Activated CD4-positive, alpha-beta T cell treated with anti-CD3 and anti-CD28 coated beads, Interleukin-2, amount 10 ng/mL, durations not matched to agents 24 days and 14 days (primary cell): ENCODE measurements at regions not wholly inside any gene's neighbourhood (a gene's known extent, or its start where the extent isn't known, plus 50 kb on each side); places are given as distances from the start of the nearest gene placed in this dataset.
A peak's percentile ranks its signal among the peaks of the same experiment; 100 is the strongest.

ENCODE experiments used
- DNase-seq: peaks from one replicate; pipeline ENCODE4 v3.0.0; 2022
- H3K27ac Mint-ChIP-seq: one replicate; pipeline ENCODE4 v1.8.0; 2022; ENCODE audit warnings: mild to moderate bottlenecking, mixed read lengths
- H3K27me3 Mint-ChIP-seq: one replicate; pipeline ENCODE4 v1.8.0; 2022; ENCODE audit warnings: mixed read lengths
- H3K36me3 Mint-ChIP-seq: one replicate; pipeline ENCODE4 v1.8.0; 2022; ENCODE audit warnings: low read depth, mild to moderate bottlenecking, mixed read lengths
- H3K4me1 Mint-ChIP-seq: one replicate; pipeline ENCODE4 v1.8.0; 2021; ENCODE audit warnings: mixed read lengths
- H3K4me3 Mint-ChIP-seq: one replicate; pipeline ENCODE4 v1.8.0; 2022; ENCODE audit warnings: mild to moderate bottlenecking, moderate library complexity, mixed read lengths
- H3K9me3 Mint-ChIP-seq: one replicate; pipeline ENCODE4 v1.8.0; 2021; ENCODE audit warnings: mixed read lengths
- intact Hi-C: fragments of 100-400 bp; cut with micrococcal nuclease; formaldehyde crosslinking; loops from one replicate; pipeline ENCODE4 v1.15.1; 2023

- Mint-ChIP-seq H3K4me3 (no peak overlapping the region), H3K36me3 (no peaks in the 10 kb centered on the region), H3K27ac (no peak overlapping the region), H3K4me1 (no peaks in the 10 kb centered on the region), H3K27me3 (no peaks in the 10 kb centered on the region), H3K9me3 (no peaks in the 10 kb centered on the region)
- DNase-seq: no peak
- intact Hi-C loops: no loop called here
Measured at GRCh38 chr7:46229409-46229808, 308.3 kb upstream of the IGFBP3 start.

- Mint-ChIP-seq H3K27me3 (no peaks in the 10 kb centered on the region), H3K9me3 (peaks cover 9% of the 10 kb centered on the region), H3K4me3 (no peak overlapping the region), H3K4me1 (no peaks in the 10 kb centered on the region), H3K36me3 (no peaks in the 10 kb centered on the region), H3K27ac (no peak overlapping the region)
- no peak for DNase-seq
- intact Hi-C loops: no loop called here
Measured at GRCh38 chr7:46226860-46227259, 305.8 kb upstream of the IGFBP3 start.

- intact Hi-C loops: no loop called here
- Mint-ChIP-seq H3K27ac (no peak overlapping the region), H3K4me1 (no peaks in the 10 kb centered on the region), H3K27me3 (no peaks in the 10 kb centered on the region), H3K4me3 (no peak overlapping the region), H3K9me3 (peaks cover 9% of the 10 kb centered on the region), H3K36me3 (no peaks in the 10 kb centered on the region)
- no peak for DNase-seq
Measured at GRCh38 chr7:46224363-46224762, 303.3 kb upstream of the IGFBP3 start.

GRCh38 chr7:46220066-46220630 lies 299.1 kb upstream of the IGFBP3 start:
- intact Hi-C loops: no loop called here
- Mint-ChIP-seq H3K27ac (no peak overlapping the region), H3K9me3 (peaks cover 9% of the 10 kb centered on the region), H3K4me1 (no peaks in the 10 kb centered on the region), H3K4me3 (no peak overlapping the region), H3K27me3 (no peaks in the 10 kb centered on the region), H3K36me3 (no peaks in the 10 kb centered on the region)
- peak; percentile 20 for DNase-seq

- no peak for DNase-seq
- no peaks in the 10 kb centered on the region for H3K4me1 Mint-ChIP-seq
- no peaks in the 10 kb centered on the region for H3K27me3 Mint-ChIP-seq
- H3K4me3 Mint-ChIP-seq: no peak overlapping the region
- intact Hi-C loops: no loop called here
- no peak overlapping the region for H3K27ac Mint-ChIP-seq
- H3K36me3 Mint-ChIP-seq: no peaks in the 10 kb centered on the region
- H3K9me3 Mint-ChIP-seq: peaks cover 9% of the 10 kb centered on the region
Measured at GRCh38 chr7:46218461-46219200, 297.6 kb upstream of the IGFBP3 start.

- intact Hi-C loops: no loop called here
- H3K36me3 Mint-ChIP-seq: no peaks in the 10 kb centered on the region
- no peak overlapping the region for H3K27ac Mint-ChIP-seq
- H3K27me3 Mint-ChIP-seq: no peaks in the 10 kb centered on the region
- H3K4me1 Mint-ChIP-seq: no peaks in the 10 kb centered on the region
- no peak overlapping the region for H3K4me3 Mint-ChIP-seq
- DNase-seq: peak; percentile 45
- H3K9me3 Mint-ChIP-seq: no peaks in the 10 kb centered on the region
Measured at GRCh38 chr7:46215987-46216567, 295.0 kb upstream of the IGFBP3 start.

GRCh38 chr7:46214526-46214925 lies 293.5 kb upstream of the IGFBP3 start:
- Mint-ChIP-seq H3K9me3 (no peaks in the 10 kb centered on the region), H3K4me1 (no peaks in the 10 kb centered on the region), H3K27me3 (no peaks in the 10 kb centered on the region)

GRCh38 chr7:46213154-46213537 lies 292.1 kb upstream of the IGFBP3 start:
- H3K36me3 Mint-ChIP-seq: no peaks in the 10 kb centered on the region
- DNase-seq: peak; percentile 25
- no peak overlapping the region for H3K27ac Mint-ChIP-seq
- no peaks in the 10 kb centered on the region for H3K9me3 Mint-ChIP-seq
- intact Hi-C loops: no loop called here
- H3K27me3 Mint-ChIP-seq: no peaks in the 10 kb centered on the region
- no peak overlapping the region for H3K4me3 Mint-ChIP-seq
- H3K4me1 Mint-ChIP-seq: no peaks in the 10 kb centered on the region

More at GRCh38 chr7:46214526-46214925, 293.5 kb upstream of the IGFBP3 start:
- H3K4me3 Mint-ChIP-seq: no peak overlapping the region
- peak; percentile 41 for DNase-seq
- no peaks in the 10 kb centered on the region for H3K36me3 Mint-ChIP-seq
- H3K27ac Mint-ChIP-seq: no peak overlapping the region
- intact Hi-C loops: no loop called here

GRCh38 chr7:46212425-46213153 lies 291.5 kb upstream of the IGFBP3 start:
- no peak overlapping the region for H3K27ac Mint-ChIP-seq
- no peaks in the 10 kb centered on the region for H3K36me3 Mint-ChIP-seq
- H3K4me3 Mint-ChIP-seq: no peak overlapping the region
- no peaks in the 10 kb centered on the region for H3K9me3 Mint-ChIP-seq
- DNase-seq: peak; percentile 26
- H3K27me3 Mint-ChIP-seq: no peaks in the 10 kb centered on the region
- intact Hi-C loops: no loop called here
- no peaks in the 10 kb centered on the region for H3K4me1 Mint-ChIP-seq

GRCh38 chr7:46210467-46210866 lies 289.4 kb upstream of the IGFBP3 start:
- Mint-ChIP-seq H3K27ac (no peak overlapping the region), H3K27me3 (no peaks in the 10 kb centered on the region), H3K4me3 (no peak overlapping the region), H3K9me3 (no peaks in the 10 kb centered on the region), H3K4me1 (no peaks in the 10 kb centered on the region), H3K36me3 (no peaks in the 10 kb centered on the region)
- intact Hi-C loops: no loop called here
- DNase-seq: no peak

GRCh38 chr7:46209611-46210388 lies 288.7 kb upstream of the IGFBP3 start:
- Mint-ChIP-seq H3K27ac (no peak overlapping the region), H3K36me3 (no peaks in the 10 kb centered on the region), H3K4me3 (no peak overlapping the region), H3K27me3 (no peaks in the 10 kb centered on the region), H3K4me1 (no peaks in the 10 kb centered on the region), H3K9me3 (no peaks in the 10 kb centered on the region)
- intact Hi-C loops: no loop called here
- no peak for DNase-seq

GRCh38 chr7:46208635-46209525 lies 287.8 kb upstream of the IGFBP3 start:
- Mint-ChIP-seq H3K9me3 (no peaks in the 10 kb centered on the region), H3K36me3 (no peaks in the 10 kb centered on the region), H3K4me1 (no peaks in the 10 kb centered on the region), H3K27me3 (no peaks in the 10 kb centered on the region), H3K27ac (no peak overlapping the region), H3K4me3 (no peak overlapping the region)
- no peak for DNase-seq
- intact Hi-C loops: no loop called here
